Muscle layer of colon (tissue), 2 donors: ENCODE measurements at regions not wholly inside any gene's neighbourhood (a gene's known extent, or its start where the extent isn't known, plus 50 kb on each side); places are given as distances from the start of the nearest gene placed in this dataset.
"Not testable (repeated sequence)": the region's sequence is repeated elsewhere in the genome, so short reads cannot be mapped to it uniquely, and the experiment has no call there.

Experiments
- H3K27ac ChIP-seq: one replicate; pipeline ENCODE4 v1.7.0; 2013; ENCODE audit warnings: low read depth, mild to moderate bottlenecking, low read length, moderate library complexity
- H3K27me3 ChIP-seq, 2 donors: one replicate each; pipeline ENCODE4 v1.7.0; 2013; ENCODE audit warnings: low read length in 2 of 2, mild to moderate bottlenecking in 2 of 2; ENCODE audit not compliant: insufficient read depth in 2 of 2, control insufficient read depth in 1 of 2
- H3K36me3 ChIP-seq: one replicate; pipeline ENCODE4 v1.7.0; 2013; ENCODE audit warnings: mild to moderate bottlenecking, low read length; ENCODE audit not compliant: insufficient read depth
- H3K4me1 ChIP-seq: one replicate; pipeline ENCODE4 v1.7.0; 2013; ENCODE audit warnings: mild to moderate bottlenecking, low read length; ENCODE audit not compliant: insufficient read depth
- H3K4me3 ChIP-seq, 2 donors: one replicate each; pipeline ENCODE4 v1.7.0; 2013; ENCODE audit warnings: low read length in 2 of 2, low read depth in 1 of 2, mild to moderate bottlenecking in 1 of 2, moderate library complexity in 1 of 2
- H3K9ac ChIP-seq: one replicate; pipeline ENCODE4 v1.7.0; 2013; ENCODE audit warnings: low read length
- H3K9me3 ChIP-seq: one replicate; pipeline ENCODE4 v1.7.0; 2013; ENCODE audit warnings: mild to moderate bottlenecking, low read length
- donor health status: abdominal sarcoma.
- donor health status: Adenocarcinoma of cecum.

GRCh38 chr18:38241216-38241615 is 675.6 kb upstream of the CELF4 start:
- Histone ChIP-seq H3K4me1 (no peaks in the 10 kb centered on the region), H3K4me3 (no peak overlapping the region), H3K27ac (no peak overlapping the region), H3K9ac (no peak overlapping the region), H3K36me3 (no peaks in the 10 kb centered on the region), H3K27me3 (no peaks in the 10 kb centered on the region), H3K9me3 (no peaks in the 10 kb centered on the region)

- Histone ChIP-seq H3K27me3 (no peaks in the 10 kb centered on the region), H3K36me3 (no peaks in the 10 kb centered on the region), H3K4me3 (no peak overlapping the region), H3K9ac (no peak overlapping the region), H3K27ac (no peak overlapping the region), H3K4me1 (no peaks in the 10 kb centered on the region), H3K9me3 (no peaks in the 10 kb centered on the region)
Observed at GRCh38 chr18:38239606-38240005, 674.0 kb upstream of the CELF4 start.

GRCh38 chr18:38237796-38238195 is 672.2 kb upstream of the CELF4 start:
- Histone ChIP-seq H3K27ac (no peak overlapping the region), H3K27me3 (no peaks in the 10 kb centered on the region), H3K9ac (no peak overlapping the region), H3K36me3 (no peaks in the 10 kb centered on the region), H3K4me1 (no peaks in the 10 kb centered on the region), H3K4me3 (no peak overlapping the region), H3K9me3 (no peaks in the 10 kb centered on the region)

GRCh38 chr18:38221476-38222100 is 656.0 kb upstream of the CELF4 start:
- Histone ChIP-seq H3K36me3 (no peaks in the 10 kb centered on the region), H3K9ac (no peak overlapping the region), H3K4me1 (no peaks in the 10 kb centered on the region), H3K27ac (no peak overlapping the region), H3K4me3 (no peak overlapping the region), H3K9me3 (no peaks in the 10 kb centered on the region), H3K27me3 (no peaks in the 10 kb centered on the region)

- Histone ChIP-seq H3K9ac (no peak overlapping the region), H3K4me1 (no peaks in the 10 kb centered on the region), H3K4me3 (no peak overlapping the region), H3K27ac (no peak overlapping the region), H3K9me3 (no peaks in the 10 kb centered on the region), H3K27me3 (no peaks in the 10 kb centered on the region), H3K36me3 (no peaks in the 10 kb centered on the region)
Observed at GRCh38 chr18:38198956-38199355, 633.4 kb upstream of the CELF4 start.

DNA sequence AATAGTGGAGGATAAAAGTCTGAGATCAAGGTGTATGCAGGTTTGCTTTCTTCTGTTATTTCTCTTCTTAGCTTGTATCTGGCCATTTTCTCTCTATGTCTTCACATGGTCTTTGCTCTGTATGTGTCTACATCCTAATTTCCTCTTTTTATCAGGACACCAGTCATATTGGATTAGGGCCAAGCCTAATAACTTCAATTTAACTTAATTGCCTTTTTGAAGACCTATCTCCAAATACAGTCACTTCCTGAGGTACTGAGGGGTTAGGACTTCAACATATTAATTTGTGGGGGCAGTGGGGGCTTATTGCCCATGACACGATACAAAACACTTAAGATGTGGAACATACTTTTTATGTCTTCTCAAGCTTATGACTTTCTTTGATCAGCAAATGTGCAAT is 632.9 kb upstream of the CELF4 start:
- Histone ChIP-seq H3K36me3 (no peaks in the 10 kb centered on the region), H3K9ac (no peak overlapping the region), H3K4me3 (no peak overlapping the region), H3K9me3 (no peaks in the 10 kb centered on the region), H3K4me1 (no peaks in the 10 kb centered on the region), H3K27me3 (no peaks in the 10 kb centered on the region), H3K27ac (no peak overlapping the region)

GRCh38 chr18:38186491-38186890 is 620.9 kb upstream of the CELF4 start:
- no peak overlapping the region for H3K27ac ChIP-seq
- no peaks in the 10 kb centered on the region for H3K4me1 ChIP-seq
- no peaks in the 10 kb centered on the region for H3K27me3 ChIP-seq
- peaks cover 7% of the 10 kb centered on the region for H3K9me3 ChIP-seq
- H3K4me3 ChIP-seq = no peak overlapping the region
- no peaks in the 10 kb centered on the region for H3K36me3 ChIP-seq
- H3K9ac ChIP-seq = no peak overlapping the region

- H3K4me1 ChIP-seq = no peaks in the 10 kb centered on the region
- H3K4me3 ChIP-seq = no peak overlapping the region
- no peaks in the 10 kb centered on the region for H3K36me3 ChIP-seq
- H3K27me3 ChIP-seq = no peaks in the 10 kb centered on the region
- H3K27ac ChIP-seq = no peak overlapping the region
- H3K9ac ChIP-seq = no peak overlapping the region
- H3K9me3 ChIP-seq = no peaks in the 10 kb centered on the region
Observed at GRCh38 chr18:38174594-38174993, 609.0 kb upstream of the CELF4 start.

GRCh38 chr18:38174173-38174572 is 608.6 kb upstream of the CELF4 start:
- H3K4me1 ChIP-seq = no peaks in the 10 kb centered on the region
- H3K9ac ChIP-seq = no peak overlapping the region
- H3K4me3 ChIP-seq = no peak overlapping the region
- no peak overlapping the region for H3K27ac ChIP-seq
- H3K27me3 ChIP-seq = no peaks in the 10 kb centered on the region
- H3K9me3 ChIP-seq = no peaks in the 10 kb centered on the region
- H3K36me3 ChIP-seq = no peaks in the 10 kb centered on the region

DNA sequence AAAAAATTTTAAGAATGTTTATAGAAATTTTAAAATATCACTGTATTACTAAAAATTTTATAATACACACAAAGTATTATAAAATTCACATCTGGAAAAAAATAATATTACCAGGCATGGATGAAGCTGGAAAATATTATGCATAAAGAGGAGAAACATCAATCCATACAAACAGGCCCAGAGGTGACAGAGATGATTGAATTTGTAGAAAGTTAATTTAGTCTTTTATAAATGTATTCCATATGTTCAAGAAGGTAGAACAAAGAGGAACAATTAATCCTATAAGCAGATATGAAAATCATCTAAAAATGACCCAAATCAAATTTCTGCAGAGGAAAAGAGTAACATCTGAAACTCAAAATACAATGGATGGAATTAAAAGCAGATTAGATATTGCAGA is 605.2 kb upstream of the CELF4 start:
- no peak overlapping the region for H3K27ac ChIP-seq
- no peaks in the 10 kb centered on the region for H3K9me3 ChIP-seq
- H3K9ac ChIP-seq = no peak overlapping the region
- no peaks in the 10 kb centered on the region for H3K27me3 ChIP-seq
- H3K4me3 ChIP-seq = no peak overlapping the region
- no peaks in the 10 kb centered on the region for H3K36me3 ChIP-seq
- H3K4me1 ChIP-seq = no peaks in the 10 kb centered on the region

- Histone ChIP-seq H3K36me3 (no peaks in the 10 kb centered on the region), H3K9ac (no peak overlapping the region), H3K27me3 (no peaks in the 10 kb centered on the region), H3K9me3 (no peaks in the 10 kb centered on the region), H3K4me3 (no peak overlapping the region), H3K27ac (no peak overlapping the region), H3K4me1 (no peaks in the 10 kb centered on the region)
Observed at GRCh38 chr18:38167623-38168022, 602.0 kb upstream of the CELF4 start.

- H3K4me1 ChIP-seq, H3K36me3 ChIP-seq, H3K9ac ChIP-seq, H3K4me3 ChIP-seq, H3K9me3 ChIP-seq, H3K27ac ChIP-seq, H3K27me3 ChIP-seq: not testable (repeated sequence)
Observed at GRCh38 chr18:38153116-38153515, 587.5 kb upstream of the CELF4 start.
